ENCODE measurements at regions not wholly inside any gene's neighbourhood (a gene's known extent, or its start where the extent isn't known, plus 50 kb on each side); places are given as distances from the start of the nearest gene placed in this dataset.

DNA sequence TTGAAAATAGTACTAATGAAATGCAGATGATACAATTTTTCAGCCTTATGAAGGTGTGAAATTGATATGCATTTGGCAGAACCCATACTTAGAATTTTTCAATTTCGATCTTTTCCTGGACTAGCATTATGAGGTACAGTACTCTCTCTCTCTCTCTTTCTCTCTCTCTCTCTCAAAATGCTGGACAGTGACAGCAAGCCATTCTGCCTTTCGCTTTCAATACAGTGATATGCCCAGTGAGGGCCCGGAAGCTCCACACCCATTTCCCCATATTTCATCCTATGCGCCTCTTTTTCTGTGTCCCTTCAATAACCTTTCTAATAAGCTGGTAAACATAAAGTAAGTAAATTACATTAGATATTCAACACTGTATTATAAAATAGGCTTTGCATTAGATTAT lies 595.0 kb upstream of the UBE2E2 start (continued):
- TF ChIP-seq SIN3A (IDR thresholded peaks at IDR 0.05; ENCODE audit: low read depth) (no peak), ELF1 (IDR thresholded peaks at IDR 0.05; ENCODE audit: borderline replicate concordance, low read depth) (no peak), CEBPB (IDR thresholded peaks at IDR 0.05; ENCODE audit: low read depth) (no peak)

DNA sequence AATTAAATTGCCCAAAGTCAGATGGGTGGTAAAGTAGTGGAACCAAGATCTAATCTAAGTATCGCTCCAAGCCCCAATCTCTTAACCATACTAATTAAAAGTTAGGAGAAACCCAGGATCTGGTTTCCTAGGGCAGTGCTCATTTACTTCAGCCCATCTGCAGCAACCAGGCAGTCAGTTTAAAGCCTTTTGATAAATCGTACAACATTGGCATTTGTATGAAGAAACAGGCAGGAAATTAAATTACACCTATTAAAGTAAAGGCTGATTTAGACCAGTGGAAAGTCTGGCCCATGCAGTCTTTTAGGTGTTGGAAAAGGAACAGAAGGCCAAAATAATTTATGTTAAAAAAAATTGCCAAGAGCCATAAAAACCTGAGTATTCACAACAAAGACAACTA lies 594.4 kb upstream of the UBE2E2 start:
- no peaks in the 10 kb centered on the region for H3K9me2 ChIP-seq (ENCODE audit: insufficient read depth)
- peaks cover 0 to 3% of the 10 kb centered on the region in 2 experiments; a peak in 1 of 4 replicates for H3K9me3 ChIP-seq (ENCODE audit: control insufficient read depth in 1 of 2, insufficient read depth in 1 of 2, low read depth in 1 of 2, low read length in 2 of 2)
- H3K27ac ChIP-seq (ENCODE audit: low read depth, low read length) = no peak overlapping the region
- POLR2A ChIA-PET = no interaction called here
- H3K4me2 ChIP-seq (ENCODE audit: low read length) = no peak overlapping the region
- no peak overlapping the region for H2AFZ ChIP-seq (ENCODE audit: low read depth, low read length, poor library complexity, severe bottlenecking)
- CTCF ChIA-PET = no interaction called here
- H3K36me3 ChIP-seq (ENCODE audit: control insufficient read depth in 1 of 2, insufficient read depth in 2 of 2, low read length in 2 of 2) = no peaks in the 10 kb centered on the region
- TF ChIP-seq SP1 (IDR thresholded peaks at IDR 0.05; ENCODE audit: low read depth) (no peak), ZFX (IDR thresholded peaks at IDR 0.05) (no peak), SRF (IDR thresholded peaks at IDR 0.05; ENCODE audit: low read depth) (no peak), YY1 (IDR thresholded peaks at IDR 0.05; ENCODE audit: extremely low read depth, insufficient replicate concordance, low read depth, low read length) (no peak), EZH2 (IDR thresholded peaks at IDR 0.05) (no peak), JUND (IDR thresholded peaks at IDR 0.05) (no peak), CEBPB (IDR thresholded peaks at IDR 0.05; ENCODE audit: low read depth) (no peak), FOSL1 (IDR thresholded peaks at IDR 0.05; ENCODE audit: low read depth) (no peak)
- TF ChIP-seq, protein P1, sequence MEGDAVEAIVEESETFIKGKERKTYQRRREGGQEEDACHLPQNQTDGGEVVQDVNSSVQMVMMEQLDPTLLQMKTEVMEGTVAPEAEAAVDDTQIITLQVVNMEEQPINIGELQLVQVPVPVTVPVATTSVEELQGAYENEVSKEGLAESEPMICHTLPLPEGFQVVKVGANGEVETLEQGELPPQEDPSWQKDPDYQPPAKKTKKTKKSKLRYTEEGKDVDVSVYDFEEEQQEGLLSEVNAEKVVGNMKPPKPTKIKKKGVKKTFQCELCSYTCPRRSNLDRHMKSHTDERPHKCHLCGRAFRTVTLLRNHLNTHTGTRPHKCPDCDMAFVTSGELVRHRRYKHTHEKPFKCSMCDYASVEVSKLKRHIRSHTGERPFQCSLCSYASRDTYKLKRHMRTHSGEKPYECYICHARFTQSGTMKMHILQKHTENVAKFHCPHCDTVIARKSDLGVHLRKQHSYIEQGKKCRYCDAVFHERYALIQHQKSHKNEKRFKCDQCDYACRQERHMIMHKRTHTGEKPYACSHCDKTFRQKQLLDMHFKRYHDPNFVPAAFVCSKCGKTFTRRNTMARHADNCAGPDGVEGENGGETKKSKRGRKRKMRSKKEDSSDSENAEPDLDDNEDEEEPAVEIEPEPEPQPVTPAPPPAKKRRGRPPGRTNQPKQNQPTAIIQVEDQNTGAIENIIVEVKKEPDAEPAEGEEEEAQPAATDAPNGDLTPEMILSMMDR (IDR thresholded peaks at IDR 0.05 in 2 of 3, conservative IDR thresholded peaks at IDR 0.05 in 1 of 3; ENCODE audit: borderline replicate concordance in 1 of 3, insufficient read depth in 1 of 3, low read depth in 2 of 3, low read length in 2 of 3) = no peak
- TF ChIP-seq, protein P2, sequence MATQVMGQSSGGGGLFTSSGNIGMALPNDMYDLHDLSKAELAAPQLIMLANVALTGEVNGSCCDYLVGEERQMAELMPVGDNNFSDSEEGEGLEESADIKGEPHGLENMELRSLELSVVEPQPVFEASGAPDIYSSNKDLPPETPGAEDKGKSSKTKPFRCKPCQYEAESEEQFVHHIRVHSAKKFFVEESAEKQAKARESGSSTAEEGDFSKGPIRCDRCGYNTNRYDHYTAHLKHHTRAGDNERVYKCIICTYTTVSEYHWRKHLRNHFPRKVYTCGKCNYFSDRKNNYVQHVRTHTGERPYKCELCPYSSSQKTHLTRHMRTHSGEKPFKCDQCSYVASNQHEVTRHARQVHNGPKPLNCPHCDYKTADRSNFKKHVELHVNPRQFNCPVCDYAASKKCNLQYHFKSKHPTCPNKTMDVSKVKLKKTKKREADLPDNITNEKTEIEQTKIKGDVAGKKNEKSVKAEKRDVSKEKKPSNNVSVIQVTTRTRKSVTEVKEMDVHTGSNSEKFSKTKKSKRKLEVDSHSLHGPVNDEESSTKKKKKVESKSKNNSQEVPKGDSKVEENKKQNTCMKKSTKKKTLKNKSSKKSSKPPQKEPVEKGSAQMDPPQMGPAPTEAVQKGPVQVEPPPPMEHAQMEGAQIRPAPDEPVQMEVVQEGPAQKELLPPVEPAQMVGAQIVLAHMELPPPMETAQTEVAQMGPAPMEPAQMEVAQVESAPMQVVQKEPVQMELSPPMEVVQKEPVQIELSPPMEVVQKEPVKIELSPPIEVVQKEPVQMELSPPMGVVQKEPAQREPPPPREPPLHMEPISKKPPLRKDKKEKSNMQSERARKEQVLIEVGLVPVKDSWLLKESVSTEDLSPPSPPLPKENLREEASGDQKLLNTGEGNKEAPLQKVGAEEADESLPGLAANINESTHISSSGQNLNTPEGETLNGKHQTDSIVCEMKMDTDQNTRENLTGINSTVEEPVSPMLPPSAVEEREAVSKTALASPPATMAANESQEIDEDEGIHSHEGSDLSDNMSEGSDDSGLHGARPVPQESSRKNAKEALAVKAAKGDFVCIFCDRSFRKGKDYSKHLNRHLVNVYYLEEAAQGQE (IDR thresholded peaks at IDR 0.05; ENCODE audit: low read depth) = no peak
- no peaks in the 10 kb centered on the region for H3K79me2 ChIP-seq (ENCODE audit: insufficient read depth, low read length)
- no TSS peak for BruUV-seq (replicated peaks)
- H3K4me1 ChIP-seq (ENCODE audit: control insufficient read depth in 1 of 2, insufficient read depth in 2 of 2, low read length in 2 of 2) = no peaks in the 10 kb centered on the region
- H4K20me1 ChIP-seq (ENCODE audit: insufficient read depth) = no peaks in the 10 kb centered on the region
- H3K9ac ChIP-seq (ENCODE audit: low read length) = no peak overlapping the region
- intact Hi-C loops (cut with micrococcal nuclease) = no loop called here
- no peaks in the 10 kb centered on the region for H3K27me3 ChIP-seq (ENCODE audit: insufficient read depth, low read length)
- H3K4me3 ChIP-seq (replicated peaks in 1 of 2; ENCODE audit: low read depth in 1 of 2, low read length in 2 of 2) = no peak overlapping the region
- ATAC-seq (no peak), DNase-seq (ENCODE audit: low read depth, low spot score) (no peak)
- RAD21 ChIA-PET (ENCODE audit: low non-redundant PET in 1 of 2, low total read pairs in 2 of 2, uncharacterized antibody in 2 of 2, unreplicated experiment in 2 of 2) = no interaction called here
